ENCODE measurements at regions not wholly inside any gene's neighbourhood (a gene's known extent, or its start where the extent isn't known, plus 50 kb on each side); places are given as distances from the start of the nearest gene placed in this dataset.

- no peaks in the 10 kb centered on the region for H3K36me3 ChIP-seq (replicated peaks)
- in situ Hi-C loops (cut with MboI; ENCODE audit: low sequenced_read_pairs) = no loop called here
- no peaks in the 10 kb centered on the region for H3K27me3 ChIP-seq (ENCODE audit: low read depth)
- no peak overlapping the region for H3K4me3 ChIP-seq
- DNase-seq (ENCODE audit: low spot score in 2 of 2) = no peak
- no peaks in the 10 kb centered on the region for H3K9me3 ChIP-seq
- H3K4me1 ChIP-seq = no peaks in the 10 kb centered on the region
Observed at GRCh38 chr9:88326936-88327335, 61.3 kb upstream of the SPIN1 start.

- H3K27me3 ChIP-seq (ENCODE audit: low read depth) = no peaks in the 10 kb centered on the region
- H3K4me3 ChIP-seq = no peak overlapping the region
- DNase-seq (ENCODE audit: low spot score in 2 of 2) = no peak
- H3K4me1 ChIP-seq = no peaks in the 10 kb centered on the region
- H3K9me3 ChIP-seq = no peaks in the 10 kb centered on the region
- in situ Hi-C loops (cut with MboI; ENCODE audit: low sequenced_read_pairs) = no loop called here
- H3K36me3 ChIP-seq (replicated peaks) = no peaks in the 10 kb centered on the region
Observed at GRCh38 chr9:88326015-88326414, 62.2 kb upstream of the SPIN1 start.

GRCh38 chr9:88322906-88323566 lies 65.2 kb upstream of the SPIN1 start:
- no peaks in the 10 kb centered on the region for H3K9me3 ChIP-seq
- no peaks in the 10 kb centered on the region for H3K4me1 ChIP-seq
- no peak overlapping the region for H3K4me3 ChIP-seq
- no peaks in the 10 kb centered on the region for H3K27me3 ChIP-seq (ENCODE audit: low read depth)
- H3K36me3 ChIP-seq (replicated peaks) = no peaks in the 10 kb centered on the region
- DNase-seq (ENCODE audit: low spot score in 2 of 2) = no peak
- in situ Hi-C loops (cut with MboI; ENCODE audit: low sequenced_read_pairs) = no loop called here

- no peaks in the 10 kb centered on the region for H3K4me1 ChIP-seq
- no peak for DNase-seq (ENCODE audit: low spot score in 2 of 2)
- no peak overlapping the region for H3K4me3 ChIP-seq
- no peaks in the 10 kb centered on the region for H3K9me3 ChIP-seq
- H3K36me3 ChIP-seq (replicated peaks) = no peaks in the 10 kb centered on the region
- in situ Hi-C loops (cut with MboI; ENCODE audit: low sequenced_read_pairs) = no loop called here
- no peaks in the 10 kb centered on the region for H3K27me3 ChIP-seq (ENCODE audit: low read depth)
Observed at GRCh38 chr9:88321764-88322163, 66.5 kb upstream of the SPIN1 start.

GRCh38 chr9:88320748-88321415 lies 67.4 kb upstream of the SPIN1 start:
- no peak for DNase-seq (ENCODE audit: low spot score in 2 of 2)
- H3K9me3 ChIP-seq = no peaks in the 10 kb centered on the region
- no peak overlapping the region for H3K4me3 ChIP-seq
- no peaks in the 10 kb centered on the region for H3K27me3 ChIP-seq (ENCODE audit: low read depth)
- no peaks in the 10 kb centered on the region for H3K36me3 ChIP-seq (replicated peaks)
- in situ Hi-C loops (cut with MboI; ENCODE audit: low sequenced_read_pairs) = no loop called here
- H3K4me1 ChIP-seq = no peaks in the 10 kb centered on the region

- in situ Hi-C loops (cut with MboI; ENCODE audit: low sequenced_read_pairs) = no loop called here
- DNase-seq (ENCODE audit: low spot score in 2 of 2) = no peak
- H3K4me1 ChIP-seq = no peaks in the 10 kb centered on the region
- H3K9me3 ChIP-seq = no peaks in the 10 kb centered on the region
- no peaks in the 10 kb centered on the region for H3K27me3 ChIP-seq (ENCODE audit: low read depth)
- no peak overlapping the region for H3K4me3 ChIP-seq
- H3K36me3 ChIP-seq (replicated peaks) = no peaks in the 10 kb centered on the region
Observed at GRCh38 chr9:88319936-88320747, 68.1 kb upstream of the SPIN1 start.

- in situ Hi-C loops (cut with MboI; ENCODE audit: low sequenced_read_pairs) = no loop called here
- Histone ChIP-seq H3K4me3 (no peak overlapping the region), H3K36me3 (replicated peaks) (no peaks in the 10 kb centered on the region), H3K27me3 (ENCODE audit: low read depth) (no peaks in the 10 kb centered on the region), H3K9me3 (no peaks in the 10 kb centered on the region), H3K4me1 (no peaks in the 10 kb centered on the region)
- DNase-seq (ENCODE audit: low spot score in 2 of 2) = peak; percentile 13 to 14
Observed at GRCh38 chr9:88313364-88314220, 74.7 kb upstream of the SPIN1 start.

- DNase-seq (ENCODE audit: low spot score in 2 of 2) = no peak
- no peaks in the 10 kb centered on the region for H3K4me1 ChIP-seq
- in situ Hi-C loops (cut with MboI; ENCODE audit: low sequenced_read_pairs) = no loop called here
- H3K36me3 ChIP-seq (replicated peaks) = no peaks in the 10 kb centered on the region
- H3K9me3 ChIP-seq = no peaks in the 10 kb centered on the region
- H3K27me3 ChIP-seq (ENCODE audit: low read depth) = no peaks in the 10 kb centered on the region
- H3K4me3 ChIP-seq = no peak overlapping the region
Observed at GRCh38 chr9:88312517-88313103, 75.6 kb upstream of the SPIN1 start.

- Histone ChIP-seq H3K9me3 (no peaks in the 10 kb centered on the region), H3K27me3 (ENCODE audit: low read depth) (no peaks in the 10 kb centered on the region), H3K4me3 (no peak overlapping the region), H3K4me1 (no peaks in the 10 kb centered on the region), H3K36me3 (replicated peaks) (no peaks in the 10 kb centered on the region)
- no peak for DNase-seq (ENCODE audit: low spot score in 2 of 2)
- in situ Hi-C loops (cut with MboI; ENCODE audit: low sequenced_read_pairs) = no loop called here
Observed at GRCh38 chr9:88312045-88312444, 76.2 kb upstream of the SPIN1 start.

GRCh38 chr9:88310310-88310980 lies 77.8 kb upstream of the SPIN1 start:
- DNase-seq (ENCODE audit: low spot score in 2 of 2) = peak in 1 of 2 experiments; percentile 12
- Histone ChIP-seq H3K27me3 (ENCODE audit: low read depth) (no peaks in the 10 kb centered on the region), H3K9me3 (no peaks in the 10 kb centered on the region), H3K4me3 (no peak overlapping the region), H3K4me1 (no peaks in the 10 kb centered on the region), H3K36me3 (replicated peaks) (no peaks in the 10 kb centered on the region)
- in situ Hi-C loops (cut with MboI; ENCODE audit: low sequenced_read_pairs) = no loop called here

GRCh38 chr9:88308831-88309560 lies 79.2 kb upstream of the SPIN1 start:
- Histone ChIP-seq H3K36me3 (replicated peaks) (no peaks in the 10 kb centered on the region), H3K4me1 (no peaks in the 10 kb centered on the region), H3K4me3 (no peak overlapping the region), H3K9me3 (no peaks in the 10 kb centered on the region), H3K27me3 (ENCODE audit: low read depth) (no peaks in the 10 kb centered on the region)
- DNase-seq (ENCODE audit: low spot score in 2 of 2) = no peak
- in situ Hi-C loops (cut with MboI; ENCODE audit: low sequenced_read_pairs) = no loop called here

- Histone ChIP-seq H3K9me3 (no peaks in the 10 kb centered on the region), H3K4me1 (no peaks in the 10 kb centered on the region), H3K36me3 (replicated peaks) (no peaks in the 10 kb centered on the region), H3K4me3 (no peak overlapping the region), H3K27me3 (ENCODE audit: low read depth) (no peaks in the 10 kb centered on the region)
- in situ Hi-C loops (cut with MboI; ENCODE audit: low sequenced_read_pairs) = no loop called here
- DNase-seq (ENCODE audit: low spot score in 2 of 2) = no peak
Observed at GRCh38 chr9:88307136-88307535, 81.1 kb upstream of the SPIN1 start.

All from HAP-1 (cell line).